Neural progenitor cell (in vitro differentiated cells): ENCODE measurements at regions not wholly inside any gene's neighbourhood (a gene's known extent, or its start where the extent isn't known, plus 50 kb on each side); places are given as distances from the start of the nearest gene placed in this dataset.

Experiments
- DNase-seq: peaks from one replicate; pipeline ENCODE4 v3.0.0-alpha.2; 2016; ENCODE audit warnings: low spot score
- H2AFZ ChIP-seq: fragments of 200-600 bp; sonication (generic); replicated peaks from 2 replicates; pipeline ENCODE4 v1.6.1; 2016; ENCODE audit warnings: antibody characterized with exemption
- H3F3A ChIP-seq: fragments of 200-600 bp; sonication (generic); 2 replicates; pipeline ENCODE4 v1.6.1; 2016; ENCODE audit warnings: antibody characterized with exemption, low read depth
- H3K27ac ChIP-seq: fragments of 200-600 bp; sonication (generic); 2 replicates; pipeline ENCODE4 v1.5.1; 2016; ENCODE audit warnings: mild to moderate bottlenecking
- H3K27me3 ChIP-seq: fragments of 200-600 bp; sonication (generic); 2 replicates; pipeline ENCODE4 v1.6.1; 2016; ENCODE audit warnings: mild to moderate bottlenecking, moderate library complexity
- H3K36me3 ChIP-seq: fragments of 200-600 bp; sonication (generic); 2 replicates; pipeline ENCODE4 v1.5.1; 2016
- H3K4me1 ChIP-seq: fragments of 200-600 bp; sonication (generic); 2 replicates; pipeline ENCODE4 v1.6.1; 2016; ENCODE audit warnings: mixed run types
- H3K4me2 ChIP-seq: fragments of 200-600 bp; sonication (generic); 2 replicates; pipeline ENCODE4 v1.6.1; 2016
- H3K4me3 ChIP-seq: fragments of 200-600 bp; sonication (generic); 2 replicates; pipeline ENCODE4 v1.5.1; 2016
- H3K79me2 ChIP-seq: fragments of 200-600 bp; sonication (generic); 2 replicates; pipeline ENCODE4 v1.6.1; 2016; ENCODE audit warnings: low read depth
- H3K9ac ChIP-seq: fragments of 200-600 bp; sonication (generic); 2 replicates; pipeline ENCODE4 v1.6.1; 2016
- H3K9me3 ChIP-seq: fragments of 200-600 bp; sonication (generic); 2 replicates; pipeline ENCODE4 v1.5.1; 2016; ENCODE audit warnings: low read depth
- H4K20me1 ChIP-seq: fragments of 200-600 bp; sonication (generic); 2 replicates; pipeline ENCODE4 v1.6.1; 2016; ENCODE audit warnings: low read depth
- H3K27ac Mint-ChIP-seq: 3 replicates; pipeline ENCODE4 v1.8.0; 2021; ENCODE audit warnings: mixed read lengths
- H3K27me3 Mint-ChIP-seq: 2 replicates; pipeline ENCODE4 v1.8.0; 2022; ENCODE audit warnings: low read depth, mild to moderate bottlenecking, inconsistent platforms, moderate library complexity, mixed read lengths; ENCODE audit not compliant: insufficient read depth
- H3K36me3 Mint-ChIP-seq: 3 replicates; pipeline ENCODE4 v1.8.0; 2021; ENCODE audit warnings: mixed read lengths
- H3K4me1 Mint-ChIP-seq: 3 replicates; pipeline ENCODE4 v1.8.0; 2021; ENCODE audit warnings: mixed read lengths
- H3K4me3 Mint-ChIP-seq: 3 replicates; pipeline ENCODE4 v1.8.0; 2021; ENCODE audit warnings: mild to moderate bottlenecking, moderate library complexity, mixed read lengths
- H3K9me3 Mint-ChIP-seq: 3 replicates; pipeline ENCODE4 v1.8.0; 2020; ENCODE audit warnings: mixed read lengths
- CTCF ChIP-seq: fragments of 200-600 bp; sonication (generic); IDR thresholded peaks from 2 replicates; pipeline ENCODE4 v1.5.1; 2017; ENCODE audit warnings: antibody characterized with exemption, mild to moderate bottlenecking
- EZH2 ChIP-seq: fragments of 200-600 bp; sonication (generic); IDR thresholded peaks from 2 replicates; pipeline ENCODE4 v1.6.1; 2017; ENCODE audit warnings: antibody characterized with exemption, mild to moderate bottlenecking, moderate library complexity
- EZH2phosphoT487 ChIP-seq: fragments of 200-600 bp; sonication (generic); IDR thresholded peaks from 2 replicates; pipeline ENCODE4 v1.6.1; 2017; ENCODE audit warnings: antibody characterized with exemption

GRCh38 chr5:73369278-73369677, 79.3 kb downstream of the FOXD1 start:
- Histone ChIP-seq H3K4me3 (no peak overlapping the region), H3K4me2 (no peak overlapping the region), H3K9me3 (no peaks in the 10 kb centered on the region), H3K27ac (no peak overlapping the region), H3K79me2 (no peaks in the 10 kb centered on the region), H3K9ac (no peak overlapping the region), H3F3A (no peaks in the 10 kb centered on the region), H3K4me1 (peaks cover 4% of the 10 kb centered on the region), H3K36me3 (no peaks in the 10 kb centered on the region), H3K27me3 (no peaks in the 10 kb centered on the region), H4K20me1 (no peaks in the 10 kb centered on the region), H2AFZ (no peak overlapping the region)
- Mint-ChIP-seq H3K4me3 (no peak overlapping the region), H3K27ac (no peak overlapping the region), H3K27me3 (peaks cover 15% of the 10 kb centered on the region), H3K9me3 (no peaks in the 10 kb centered on the region), H3K36me3 (no peaks in the 10 kb centered on the region), H3K4me1 (peaks cover 6% of the 10 kb centered on the region)
- no peak for DNase-seq
- TF ChIP-seq CTCF: no peak
- TF ChIP-seq EZH2phosphoT487: no peak
- TF ChIP-seq EZH2: no peak

GRCh38 chr5:73367650-73368049, 80.9 kb downstream of the FOXD1 start:
- Mint-ChIP-seq H3K9me3 (no peaks in the 10 kb centered on the region), H3K4me3 (no peak overlapping the region), H3K27ac (no peak overlapping the region), H3K4me1 (peaks cover 6% of the 10 kb centered on the region), H3K27me3 (peaks cover 13% of the 10 kb centered on the region), H3K36me3 (no peaks in the 10 kb centered on the region)
- H3K4me1 ChIP-seq: peaks cover 4% of the 10 kb centered on the region
- no peak for DNase-seq
- H3K27ac ChIP-seq: no peak overlapping the region
- no peaks in the 10 kb centered on the region for H3K79me2 ChIP-seq
- TF ChIP-seq EZH2 (no peak), CTCF (no peak), EZH2phosphoT487 (no peak)
- H3K4me2 ChIP-seq: no peak overlapping the region
- H3K36me3 ChIP-seq: no peaks in the 10 kb centered on the region
- no peak overlapping the region for H3K9ac ChIP-seq
- H3F3A ChIP-seq: no peaks in the 10 kb centered on the region
- no peaks in the 10 kb centered on the region for H3K27me3 ChIP-seq
- H3K9me3 ChIP-seq: no peaks in the 10 kb centered on the region
- no peak overlapping the region for H3K4me3 ChIP-seq
- no peaks in the 10 kb centered on the region for H4K20me1 ChIP-seq
- no peak overlapping the region for H2AFZ ChIP-seq

GRCh38 chr5:73365990-73366667, 82.4 kb downstream of the FOXD1 start:
- H3K27me3 ChIP-seq: no peaks in the 10 kb centered on the region
- no peaks in the 10 kb centered on the region for H3K79me2 ChIP-seq
- no peak overlapping the region for H3K9ac ChIP-seq
- Mint-ChIP-seq H3K4me1 (peaks cover 6% of the 10 kb centered on the region), H3K36me3 (no peaks in the 10 kb centered on the region), H3K4me3 (no peak overlapping the region), H3K9me3 (peaks cover 3% of the 10 kb centered on the region), H3K27me3 (peaks cover 13% of the 10 kb centered on the region), H3K27ac (peak overlapping the region; percentile 69)
- H3K27ac ChIP-seq: no peak overlapping the region
- no peak overlapping the region for H3K4me3 ChIP-seq
- H3F3A ChIP-seq: no peaks in the 10 kb centered on the region
- H4K20me1 ChIP-seq: no peaks in the 10 kb centered on the region
- no peaks in the 10 kb centered on the region for H3K9me3 ChIP-seq
- no peak for DNase-seq
- H3K36me3 ChIP-seq: no peaks in the 10 kb centered on the region
- H3K4me1 ChIP-seq: peaks cover 4% of the 10 kb centered on the region
- no peak for TF ChIP-seq CTCF
- no peak for TF ChIP-seq EZH2phosphoT487
- no peak for TF ChIP-seq EZH2
- no peak overlapping the region for H3K4me2 ChIP-seq
- H2AFZ ChIP-seq: no peak overlapping the region
